ENCODE measurements at regions not wholly inside any gene's neighbourhood (a gene's known extent, or its start where the extent isn't known, plus 50 kb on each side); places are given as distances from the start of the nearest gene placed in this dataset.

DNA sequence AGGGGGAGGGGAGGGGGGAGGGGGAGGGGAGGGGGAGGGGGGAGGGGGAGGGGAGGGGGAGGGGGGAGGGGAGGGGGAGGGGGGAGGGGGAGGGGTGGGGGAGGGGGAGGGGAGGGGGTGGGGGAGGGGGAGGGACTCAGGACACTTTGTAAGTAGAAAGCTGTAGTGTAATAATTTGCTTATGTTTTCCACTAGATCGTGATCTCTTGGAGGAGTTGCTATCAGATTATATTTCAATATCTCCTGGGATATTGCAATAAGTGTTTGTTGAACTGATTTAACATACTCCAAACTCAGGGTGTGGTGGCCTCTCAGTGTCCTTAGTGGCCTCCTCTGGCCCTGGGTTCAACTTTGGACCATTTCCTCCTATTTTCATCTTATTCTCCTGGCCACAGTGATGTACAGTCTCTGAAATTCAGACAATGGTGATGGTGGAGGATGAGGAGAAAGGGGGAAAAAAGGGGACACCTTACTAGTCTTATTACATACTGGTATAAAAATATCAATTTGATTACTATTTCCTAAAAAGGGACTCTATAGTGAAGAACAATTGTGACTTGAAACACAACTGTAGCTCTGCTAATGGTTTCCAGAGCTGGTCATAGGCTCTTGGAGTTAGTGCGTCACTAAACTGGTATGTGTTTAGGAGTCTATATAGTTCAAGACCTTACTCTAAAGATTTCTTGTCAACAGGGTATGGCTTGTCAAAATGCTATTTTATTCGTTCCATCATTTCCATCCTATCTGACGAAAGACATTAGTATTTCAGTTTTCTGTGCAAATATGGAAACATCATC lies 89.6 kb downstream of the DDX1 start:
- WGBS, 2 donors (ENCODE audit: low coverage in 1 of 2): 91 to 95% methylated on average over 4 of the region's 4 CpGs
- H3K4me3 ChIP-seq: no peak overlapping the region

GRCh38 chr2:15682354-15682753 lies 90.7 kb downstream of the DDX1 start:
- H3K27me3 ChIP-seq: no peaks in the 10 kb centered on the region
- no peaks in the 10 kb centered on the region for H3K36me3 ChIP-seq
- H3K4me1 ChIP-seq: no peaks in the 10 kb centered on the region
- WGBS, 2 donors (ENCODE audit: low coverage in 1 of 2): 80 to 96% methylated on average over 1 to 3 of the region's 4 CpGs
- no peaks in the 10 kb centered on the region for H3K9me3 ChIP-seq
- no peak overlapping the region for H3K4me3 ChIP-seq
- TF ChIP-seq EP300 (IDR thresholded peaks at IDR 0.05) (no peak), POLR2A (IDR thresholded peaks at IDR 0.05) (no peak), POLR2AphosphoS5 (IDR thresholded peaks at IDR 0.05) (no peak), CTCF (IDR thresholded peaks at IDR 0.05) (no peak)
- no peak for ATAC-seq
- H3K27ac ChIP-seq: no peak overlapping the region

More for the DNA sequence above, 89.6 kb downstream of the DDX1 start:
- Histone ChIP-seq H3K27ac (no peak overlapping the region), H3K4me1 (no peaks in the 10 kb centered on the region), H3K27me3 (no peaks in the 10 kb centered on the region), H3K9me3 (no peaks in the 10 kb centered on the region), H3K36me3 (no peaks in the 10 kb centered on the region)
- ATAC-seq: no peak
- no peak for TF ChIP-seq POLR2A (IDR thresholded peaks at IDR 0.05)

DNA sequence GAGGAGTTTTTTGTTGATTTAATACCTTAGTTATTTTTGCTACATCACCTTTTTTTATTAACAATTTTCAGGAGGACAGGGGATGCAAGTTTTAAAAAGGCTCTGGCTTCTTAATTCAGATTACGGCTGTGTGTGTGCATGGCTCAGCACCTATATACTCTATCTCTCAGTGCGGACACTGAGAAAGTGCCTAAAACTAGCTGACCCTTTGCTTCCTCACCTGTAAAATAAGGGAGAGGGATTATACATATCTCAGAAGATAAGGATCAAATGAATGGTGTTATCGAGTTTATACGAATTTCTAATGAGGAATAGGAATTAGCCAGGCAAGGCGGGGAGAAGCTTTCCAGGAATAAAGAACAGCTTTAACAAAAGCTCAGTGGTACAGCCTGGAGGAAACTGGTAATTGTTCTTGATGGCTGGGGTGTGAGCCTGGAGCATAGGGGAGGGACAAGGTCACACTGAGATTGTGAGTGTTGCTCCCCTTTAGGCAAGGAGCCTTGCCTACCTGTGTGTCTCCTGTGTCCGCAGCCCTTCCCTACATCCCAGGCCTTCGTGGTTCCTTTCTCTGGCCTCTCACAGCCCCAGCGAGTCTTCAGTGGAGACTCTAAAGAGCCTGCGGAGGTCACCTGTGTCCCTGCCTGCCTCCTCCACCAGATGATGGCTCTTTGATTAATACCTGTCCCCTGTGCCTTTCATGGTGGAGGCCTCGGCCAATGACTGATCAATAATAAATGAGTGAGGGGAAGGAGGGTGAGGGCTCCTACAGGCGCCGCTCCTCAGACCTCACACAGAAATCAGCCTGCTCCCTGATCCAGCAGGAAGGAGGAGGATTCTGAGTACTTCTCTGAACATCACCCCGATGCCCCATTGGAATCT lies 92.7 kb downstream of the DDX1 start:
- H3K9me3 ChIP-seq: no peaks in the 10 kb centered on the region
- no peaks in the 10 kb centered on the region for H3K4me1 ChIP-seq
- H3K27me3 ChIP-seq: no peaks in the 10 kb centered on the region
- TF ChIP-seq CTCF (IDR thresholded peaks at IDR 0.05): no peak
- no peak for TF ChIP-seq EP300 (IDR thresholded peaks at IDR 0.05)
- TF ChIP-seq POLR2AphosphoS5 (IDR thresholded peaks at IDR 0.05): no peak
- TF ChIP-seq POLR2A (IDR thresholded peaks at IDR 0.05): no peak
- no peaks in the 10 kb centered on the region for H3K36me3 ChIP-seq
- ATAC-seq: no peak
- 78 to 92% methylated on average over 7 to 9 of the region's 13 CpGs for WGBS, 2 donors (ENCODE audit: low coverage in 1 of 2)
- no peak overlapping the region for H3K27ac ChIP-seq
- no peak overlapping the region for H3K4me3 ChIP-seq

DNA sequence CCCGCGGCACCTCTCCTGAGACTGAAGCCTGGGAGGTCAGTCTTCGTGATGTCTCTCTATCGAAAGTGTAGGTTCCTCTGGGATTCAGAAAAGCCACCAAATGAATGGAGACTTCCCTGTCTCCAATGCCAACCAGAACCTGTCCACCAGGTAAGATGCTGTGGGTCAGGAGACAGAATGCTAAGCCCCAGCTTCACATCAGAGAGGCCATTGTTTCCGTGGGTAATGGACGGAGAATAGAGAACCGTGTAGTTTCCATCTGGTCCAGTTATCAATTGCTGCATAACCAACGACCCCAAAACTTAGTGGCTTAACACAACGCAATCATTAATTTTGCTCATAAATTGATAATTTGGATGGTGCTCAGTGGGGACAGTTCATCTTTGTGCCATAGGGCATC lies 93.5 kb downstream of the DDX1 start:
- no peak overlapping the region for H3K4me3 ChIP-seq
- no peaks in the 10 kb centered on the region for H3K27me3 ChIP-seq
- no peak for ATAC-seq
- H3K36me3 ChIP-seq: no peaks in the 10 kb centered on the region
- TF ChIP-seq CTCF (IDR thresholded peaks at IDR 0.05) (no peak), POLR2A (IDR thresholded peaks at IDR 0.05) (no peak), EP300 (IDR thresholded peaks at IDR 0.05) (no peak), POLR2AphosphoS5 (IDR thresholded peaks at IDR 0.05) (no peak)
- H3K9me3 ChIP-seq: no peaks in the 10 kb centered on the region
- 88 to 93% methylated on average over 5 to 8 of the region's 9 CpGs for WGBS, 2 donors (ENCODE audit: low coverage in 1 of 2)
- H3K27ac ChIP-seq: no peak overlapping the region
- no peaks in the 10 kb centered on the region for H3K4me1 ChIP-seq

DNA sequence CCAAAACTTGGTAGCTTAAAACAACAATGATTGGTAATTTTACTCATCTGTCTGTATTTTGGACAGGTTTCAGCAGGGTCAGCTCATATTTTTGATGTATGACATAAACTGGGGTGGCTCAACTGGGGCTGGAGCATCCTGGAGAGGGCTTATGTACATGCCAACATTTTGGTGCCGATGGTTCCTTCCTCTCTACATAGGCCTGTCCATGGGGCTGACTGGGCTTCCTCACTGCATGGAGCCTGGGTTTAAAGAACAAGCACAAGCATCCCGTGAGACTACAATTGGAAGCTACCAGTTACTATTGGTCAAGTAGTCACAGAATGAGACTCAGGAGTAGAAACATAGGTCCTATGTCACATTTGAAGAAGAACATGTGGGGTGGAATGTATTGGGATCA lies 95.0 kb downstream of the DDX1 start:
- H3K9me3 ChIP-seq: no peaks in the 10 kb centered on the region
- H3K4me1 ChIP-seq: no peaks in the 10 kb centered on the region
- 94 to 100% methylated on average over 2 of the region's 2 CpGs for WGBS, 2 donors (ENCODE audit: low coverage in 1 of 2)
- no peak overlapping the region for H3K4me3 ChIP-seq
- no peaks in the 10 kb centered on the region for H3K36me3 ChIP-seq
- no peaks in the 10 kb centered on the region for H3K27me3 ChIP-seq
- TF ChIP-seq EP300 (IDR thresholded peaks at IDR 0.05) (no peak), POLR2AphosphoS5 (IDR thresholded peaks at IDR 0.05) (no peak), CTCF (IDR thresholded peaks at IDR 0.05) (no peak), POLR2A (IDR thresholded peaks at IDR 0.05) (no peak)
- H3K27ac ChIP-seq: no peak overlapping the region
- ATAC-seq: no peak
